DMS114 treated with DMSO at 0.1 percent for 48 hours (cell line): ENCODE measurements at regions not wholly inside any gene's neighbourhood (a gene's known extent, or its start where the extent isn't known, plus 50 kb on each side); places are given as distances from the start of the nearest gene placed in this dataset.

Experiments used
- DNase-seq: peaks from one replicate; lab custom pipeline; 2025; ENCODE audit not compliant: unreplicated experiment; lab: John Stamatoyannopoulos, UW

DNA sequence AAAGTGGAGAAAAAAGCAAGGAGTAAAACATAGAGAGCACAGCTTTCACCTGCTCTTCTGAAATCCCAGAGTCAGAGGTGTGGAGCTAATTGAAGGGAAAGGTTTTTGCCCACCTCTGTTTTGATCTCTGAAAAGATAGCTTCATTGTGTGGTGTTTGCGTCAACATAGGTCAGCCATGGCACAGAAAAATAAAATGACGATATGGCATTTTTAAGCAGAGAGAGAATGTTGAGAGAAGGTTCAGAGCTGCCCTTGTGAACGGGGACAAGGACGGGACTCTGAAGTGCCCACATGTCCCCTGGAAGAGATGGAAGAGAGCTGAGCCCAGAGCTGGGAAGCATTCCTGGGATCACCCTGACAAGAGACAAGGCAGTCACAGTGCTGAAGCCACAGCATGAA, 249.4 kb upstream of the PLSCR5 start:
- DNase-seq, result no peak

DNA sequence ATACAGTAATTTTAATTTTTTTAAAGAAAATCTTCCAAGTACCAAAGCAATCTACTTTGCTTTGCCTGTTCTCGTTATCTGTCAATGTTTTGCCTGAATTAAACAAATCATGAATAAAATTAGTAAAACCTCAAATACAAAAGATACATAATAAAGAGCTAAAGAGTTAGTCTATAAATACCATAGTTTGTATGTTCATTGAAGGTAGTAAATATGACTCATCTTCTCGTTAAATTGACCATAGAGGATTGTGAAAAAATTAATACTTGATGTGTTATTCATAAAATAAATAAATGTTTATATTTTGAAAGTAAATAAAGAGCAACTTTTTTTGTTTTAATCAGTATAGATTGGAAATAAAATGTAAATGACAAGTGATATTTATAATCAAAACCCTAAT, 246.5 kb upstream of the PLSCR5 start:
- no peak for DNase-seq

DNA sequence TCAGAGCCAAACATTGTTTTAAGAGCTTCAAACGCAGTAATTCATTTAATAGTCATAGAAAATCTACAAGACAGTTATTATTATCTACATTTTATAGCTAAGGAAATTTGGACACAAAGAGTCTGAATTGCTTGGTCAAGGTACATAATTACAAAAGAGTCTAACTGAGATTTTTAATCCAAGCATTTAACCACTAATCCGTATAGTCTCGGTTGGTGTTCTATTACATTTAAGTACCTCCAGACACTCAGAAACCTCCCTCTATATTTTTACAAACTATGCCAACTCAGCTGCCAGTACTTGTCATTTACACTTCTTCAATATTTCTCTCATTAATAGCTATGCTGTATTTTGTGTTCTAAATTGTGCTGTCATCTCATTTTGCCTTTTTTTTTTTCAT, 240.2 kb upstream of the PLSCR5 start:
- no peak for DNase-seq

- no peak for DNase-seq
These were observed 238.3 kb upstream of the PLSCR5 start for GRCh38 chr3:146843476-146843875.

DNA sequence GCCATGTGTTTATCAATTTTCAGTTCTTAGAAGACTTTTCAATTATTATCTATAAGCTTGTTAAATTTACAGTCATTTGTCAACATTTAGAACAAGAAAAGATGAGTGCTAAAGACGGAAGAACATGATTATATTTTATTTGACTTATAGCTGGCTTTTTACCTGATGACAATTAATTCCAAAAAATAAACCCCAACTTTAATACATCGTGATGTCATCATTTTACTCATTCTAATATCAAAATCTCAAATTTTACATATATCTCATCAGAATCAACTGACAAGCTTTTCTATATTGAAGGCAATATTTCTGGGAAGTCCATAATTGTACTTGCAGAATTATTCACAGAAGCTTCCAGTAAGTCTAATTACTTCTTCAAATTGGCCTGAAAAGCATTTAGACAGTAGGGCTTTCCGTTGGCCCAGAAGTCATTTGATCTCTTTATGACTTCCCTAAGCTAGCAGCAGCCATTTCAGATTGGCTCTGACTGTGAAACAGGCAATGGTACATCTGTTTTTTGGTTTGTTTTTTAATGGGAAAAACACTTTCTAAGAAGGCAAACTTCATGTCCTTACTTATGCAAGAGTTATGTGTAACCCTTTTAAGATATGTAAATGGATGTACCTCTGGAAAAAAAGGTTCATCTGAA, 234.7 kb upstream of the PLSCR5 start:
- no peak for DNase-seq

DNA sequence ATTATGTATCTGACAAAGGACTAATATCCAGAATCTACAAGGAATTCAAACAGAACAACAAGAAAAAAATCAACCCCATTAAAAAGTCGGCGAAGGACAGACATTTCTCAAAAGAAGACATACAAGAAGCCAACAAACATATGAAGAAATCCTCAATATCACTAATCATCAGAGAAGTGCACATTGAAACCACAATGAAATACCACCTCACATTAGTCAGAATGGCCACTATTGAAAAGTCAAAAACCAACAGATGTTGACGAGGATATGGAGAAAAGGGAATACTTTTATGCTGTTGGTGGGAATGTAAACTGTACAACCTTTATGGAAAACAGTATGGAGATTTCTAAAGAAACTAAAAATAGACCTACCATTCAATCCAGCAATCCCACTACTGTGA, 233.1 kb upstream of the PLSCR5 start:
- DNase-seq, result no peak

DNA sequence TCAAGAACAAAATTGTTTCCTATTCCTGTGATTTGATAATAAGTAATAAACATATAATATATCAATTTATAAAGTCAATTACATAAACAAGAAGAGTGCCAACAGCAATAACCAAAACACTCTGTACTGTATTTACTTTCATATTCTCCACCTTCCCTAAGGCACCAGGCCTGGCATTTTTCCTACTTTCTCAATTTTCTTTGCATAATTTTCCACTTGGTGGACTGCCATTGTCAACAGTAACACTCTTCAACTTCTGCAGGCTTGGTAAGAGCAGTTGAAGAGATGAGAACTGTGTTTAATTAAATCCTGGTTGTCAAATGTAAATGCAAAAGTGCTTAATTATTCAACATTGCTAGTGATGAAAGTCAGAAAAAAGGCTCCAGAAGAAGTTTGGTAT, 229.8 kb upstream of the PLSCR5 start:
- no peak for DNase-seq

GRCh38 chr3:146832857-146833458, 227.8 kb upstream of the PLSCR5 start:
- no peak for DNase-seq

DNA sequence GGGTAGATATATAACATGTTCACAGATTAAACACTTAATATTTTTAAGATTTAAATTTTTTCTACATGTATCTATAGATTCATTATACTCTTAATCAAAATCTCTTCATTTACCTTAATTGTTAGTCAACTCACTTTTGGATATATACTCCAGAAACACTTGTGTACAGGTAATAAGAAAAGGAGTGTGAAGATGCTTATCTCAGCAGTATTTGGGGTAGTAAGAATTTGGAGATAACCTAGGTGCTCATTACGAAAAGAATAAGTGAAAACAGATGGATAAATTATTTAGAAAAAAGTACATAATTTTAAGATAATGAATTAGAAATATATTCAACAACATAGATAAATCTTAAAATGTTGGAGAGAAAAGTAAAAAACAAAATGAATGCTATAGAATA, 226.5 kb upstream of the PLSCR5 start:
- DNase-seq, result no peak

GRCh38 chr3:146830231-146830630, 225.1 kb upstream of the PLSCR5 start:
- no peak for DNase-seq

DNA sequence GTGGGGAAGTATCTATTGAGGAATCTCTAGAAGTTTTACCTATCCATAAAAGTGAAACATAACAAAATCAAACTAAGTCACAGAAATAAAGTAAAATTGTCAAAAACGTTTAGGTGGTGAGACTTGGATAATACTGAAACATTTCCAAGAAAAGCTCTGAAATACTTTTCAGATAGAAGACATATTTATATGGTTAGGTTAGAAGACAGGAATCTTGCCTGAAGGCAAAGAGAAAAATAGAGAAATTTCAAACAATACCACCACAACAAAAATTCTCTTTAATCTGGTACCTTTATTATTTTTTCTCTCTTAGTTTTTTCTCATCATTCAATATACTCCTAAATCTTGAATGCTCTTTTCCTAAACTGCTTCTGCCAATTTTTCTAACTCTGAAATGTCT, 222.7 kb upstream of the PLSCR5 start:
- no peak for DNase-seq

GRCh38 chr3:146823622-146824021, 218.5 kb upstream of the PLSCR5 start:
- DNase-seq, result no peak

- DNase-seq, result no peak
These were observed 213.7 kb upstream of the PLSCR5 start for GRCh38 chr3:146818866-146819265.

GRCh38 chr3:146818301-146818700, 213.2 kb upstream of the PLSCR5 start:
- no peak for DNase-seq

DNA sequence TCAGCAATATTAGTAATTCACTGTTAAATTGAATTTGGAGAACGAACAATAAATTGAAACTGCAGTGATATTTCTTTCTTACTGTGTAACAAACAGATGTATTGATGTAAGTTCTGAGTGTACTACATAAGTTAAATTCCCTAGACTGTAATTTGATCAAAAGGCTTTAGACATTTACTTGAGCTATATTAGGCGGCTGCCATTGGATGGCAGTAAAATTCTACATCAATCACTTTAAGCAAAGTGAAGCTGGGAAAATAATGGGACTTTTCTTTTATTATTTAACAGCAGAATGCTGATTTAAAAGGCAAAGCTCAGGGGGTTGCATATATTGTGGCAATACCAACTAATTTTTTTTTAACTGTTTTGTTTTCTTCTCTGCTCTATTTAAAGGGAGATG, 212.6 kb upstream of the PLSCR5 start:
- peak; percentile 42 for DNase-seq

DNA sequence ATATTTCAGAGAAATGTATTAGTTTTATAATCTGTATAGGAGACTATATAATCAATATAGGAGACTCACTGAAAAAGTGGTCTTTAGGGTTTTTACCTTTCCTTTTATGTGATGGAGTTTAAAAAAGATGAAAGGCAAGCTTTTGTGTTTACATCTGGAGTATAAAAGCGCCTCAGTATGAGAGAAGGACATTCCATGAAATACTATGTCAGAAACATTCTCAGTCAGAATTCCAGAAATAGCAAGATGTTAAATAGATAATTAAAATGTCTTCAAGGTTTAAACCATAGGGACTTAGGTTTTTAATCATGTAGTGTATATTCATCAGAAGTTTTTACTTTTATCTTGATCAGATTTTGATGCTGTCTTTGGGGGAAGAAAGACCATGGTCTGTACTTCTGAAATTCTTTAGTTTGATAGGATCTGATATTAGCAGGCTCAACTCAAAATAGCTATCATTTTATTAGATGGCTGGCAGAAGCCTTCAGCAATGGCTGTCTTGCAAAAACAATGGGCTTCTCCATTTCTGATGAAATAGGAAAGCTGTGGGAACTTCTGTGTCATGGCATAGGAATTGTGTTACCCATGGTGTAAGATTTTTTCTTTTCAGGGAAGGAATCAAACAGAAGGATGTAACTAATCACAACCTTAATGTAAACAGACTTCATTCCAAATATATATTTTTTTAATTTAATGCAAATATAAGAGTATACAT, 209.6 kb upstream of the PLSCR5 start:
- DNase-seq, result peak; percentile 34

DNA sequence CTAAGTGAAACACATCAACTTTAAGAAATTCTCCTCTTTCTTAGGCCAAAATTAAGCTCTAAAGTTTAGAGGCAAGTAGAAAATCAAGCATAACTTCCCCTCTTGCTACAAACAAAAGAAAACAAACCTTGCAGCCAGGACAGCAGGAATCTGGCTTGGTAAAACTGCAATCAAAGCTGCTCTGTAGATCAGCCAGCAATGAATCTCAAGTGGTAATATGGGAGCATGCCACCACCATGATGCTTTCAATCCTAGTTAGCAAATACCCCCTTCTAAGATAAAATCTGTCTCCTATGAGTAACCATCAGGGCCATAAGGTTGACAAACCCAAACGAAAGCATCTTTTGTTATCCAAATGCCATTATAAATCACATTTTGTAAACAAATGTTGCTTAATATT, 208.3 kb upstream of the PLSCR5 start:
- peak; percentile 37 for DNase-seq

DNA sequence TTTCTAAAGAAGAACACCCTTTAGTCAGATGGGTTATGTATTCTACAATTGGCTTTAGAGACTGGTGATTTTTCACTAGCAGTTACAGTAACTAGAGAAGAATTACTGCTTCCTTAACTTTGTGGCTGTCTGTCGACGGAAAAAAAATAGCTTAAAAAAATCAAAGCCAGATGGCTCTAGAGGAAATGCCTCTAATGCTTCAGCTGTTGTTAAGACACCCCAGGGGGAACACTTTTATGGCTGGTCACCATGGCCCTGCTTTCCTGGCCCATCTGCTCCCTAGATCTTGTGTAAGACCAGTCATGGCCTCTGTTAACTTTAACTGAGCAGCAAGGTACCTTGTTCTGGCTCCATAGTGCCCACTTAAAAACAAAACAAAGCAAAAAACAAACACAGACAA, 198.6 kb upstream of the PLSCR5 start:
- peak; percentile 45 for DNase-seq

GRCh38 chr3:146801492-146801891, 196.3 kb upstream of the PLSCR5 start:
- no peak for DNase-seq

GRCh38 chr3:146800484-146800883, 195.3 kb upstream of the PLSCR5 start:
- DNase-seq, result no peak

GRCh38 chr3:146796078-146796477, 190.9 kb upstream of the PLSCR5 start:
- DNase-seq, result no peak

GRCh38 chr3:146783446-146783845, 178.3 kb upstream of the PLSCR5 start:
- DNase-seq, result no peak

- no peak for DNase-seq
These were observed 176.5 kb upstream of the PLSCR5 start for GRCh38 chr3:146781606-146782005.
